ENCODE measurements at regions not wholly inside any gene's neighbourhood (a gene's known extent, or its start where the extent isn't known, plus 50 kb on each side); places are given as distances from the start of the nearest gene placed in this dataset.

DNA sequence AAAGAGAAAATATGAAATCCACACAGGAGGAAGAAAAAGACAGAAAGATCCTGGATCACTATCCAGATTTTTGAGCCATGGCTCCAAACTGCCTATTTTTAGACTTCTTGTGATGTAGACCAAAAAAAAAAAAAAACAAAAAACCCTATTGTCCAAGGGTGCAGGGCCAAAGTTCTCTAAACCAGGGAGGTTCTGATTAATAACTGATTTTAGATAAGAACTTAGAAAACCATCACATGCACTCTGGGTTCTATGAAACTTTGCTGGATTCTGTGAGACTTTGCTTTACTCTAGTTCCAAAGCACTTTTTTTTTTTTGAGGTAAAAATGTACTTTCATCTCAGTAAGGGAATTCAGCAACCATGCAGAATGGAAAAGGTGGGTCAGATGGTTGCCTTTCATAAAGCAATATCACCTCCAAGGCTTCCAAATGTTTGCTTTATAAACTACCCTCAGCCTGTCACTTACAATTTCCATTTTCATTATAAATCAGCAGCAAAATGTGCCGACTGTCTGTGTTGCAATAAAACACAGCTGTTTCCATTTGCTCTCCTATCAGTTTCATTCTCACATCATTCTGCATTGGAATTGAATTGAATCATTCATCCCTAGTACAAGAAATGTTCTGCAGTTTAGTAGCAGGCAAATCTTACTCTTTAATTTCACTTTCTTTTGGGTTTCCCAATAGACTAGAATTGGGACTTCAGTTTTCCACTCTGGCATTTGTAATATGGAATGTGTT lies 1584.3 kb upstream of the RAG2 start:
- TF ChIP-seq, protein P1, sequence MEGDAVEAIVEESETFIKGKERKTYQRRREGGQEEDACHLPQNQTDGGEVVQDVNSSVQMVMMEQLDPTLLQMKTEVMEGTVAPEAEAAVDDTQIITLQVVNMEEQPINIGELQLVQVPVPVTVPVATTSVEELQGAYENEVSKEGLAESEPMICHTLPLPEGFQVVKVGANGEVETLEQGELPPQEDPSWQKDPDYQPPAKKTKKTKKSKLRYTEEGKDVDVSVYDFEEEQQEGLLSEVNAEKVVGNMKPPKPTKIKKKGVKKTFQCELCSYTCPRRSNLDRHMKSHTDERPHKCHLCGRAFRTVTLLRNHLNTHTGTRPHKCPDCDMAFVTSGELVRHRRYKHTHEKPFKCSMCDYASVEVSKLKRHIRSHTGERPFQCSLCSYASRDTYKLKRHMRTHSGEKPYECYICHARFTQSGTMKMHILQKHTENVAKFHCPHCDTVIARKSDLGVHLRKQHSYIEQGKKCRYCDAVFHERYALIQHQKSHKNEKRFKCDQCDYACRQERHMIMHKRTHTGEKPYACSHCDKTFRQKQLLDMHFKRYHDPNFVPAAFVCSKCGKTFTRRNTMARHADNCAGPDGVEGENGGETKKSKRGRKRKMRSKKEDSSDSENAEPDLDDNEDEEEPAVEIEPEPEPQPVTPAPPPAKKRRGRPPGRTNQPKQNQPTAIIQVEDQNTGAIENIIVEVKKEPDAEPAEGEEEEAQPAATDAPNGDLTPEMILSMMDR (IDR thresholded peaks at IDR 0.05 in 8 of 11, conservative IDR thresholded peaks at IDR 0.05 in 3 of 11), result no peak
- no peak for DNase-seq

DNA sequence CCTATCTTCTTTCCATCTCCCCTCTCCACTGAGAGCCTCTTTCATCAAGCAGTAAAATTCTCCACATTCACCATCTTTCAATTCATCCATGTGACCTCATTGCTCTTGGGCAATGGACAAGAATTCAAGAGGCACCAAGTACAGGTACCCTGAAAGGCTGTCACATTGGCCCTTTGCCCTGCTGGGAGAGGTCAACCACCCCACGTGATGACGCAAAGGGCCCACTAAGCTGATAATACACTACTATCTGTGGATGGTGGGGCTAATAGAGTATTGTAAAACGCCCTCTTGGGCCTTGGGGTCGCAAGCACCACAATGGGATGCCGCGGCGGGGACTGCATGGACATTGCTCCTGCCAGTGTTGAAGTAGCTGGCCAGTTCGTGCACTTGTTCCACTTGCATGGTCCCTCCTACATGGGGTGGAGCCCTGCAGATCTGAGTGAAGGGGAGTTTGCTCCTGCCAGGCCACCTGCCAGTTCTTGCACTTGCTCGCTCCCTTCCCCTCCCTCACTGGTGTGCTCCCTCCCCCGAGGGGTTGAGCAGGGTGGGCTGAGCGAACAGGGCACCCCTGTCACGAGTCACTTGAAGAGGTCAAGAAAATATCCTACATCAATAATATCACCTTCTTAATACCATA lies 1578.8 kb upstream of the RAG2 start:
- Histone ChIP-seq H3K4me3 (no peak overlapping the region), H3K27ac (no peak overlapping the region), H3K36me3 (no peaks in the 10 kb centered on the region), H3K4me1 (no peaks in the 10 kb centered on the region), H3K27me3 (replicated peaks in 1 of 7) (no peaks in the 10 kb centered on the region), H3K9me3 (peaks cover 0 to 7% (median 2%) of the 10 kb centered on the region in 8 donors)
- 79 to 89% (median 86%) methylated on average over 6 to 12 of the region's 12 CpGs for WGBS, 5 donors
- TF ChIP-seq, protein P1 (IDR thresholded peaks at IDR 0.05 in 8 of 11, conservative IDR thresholded peaks at IDR 0.05 in 3 of 11), result no peak
- TF ChIP-seq POLR2A (IDR thresholded peaks at IDR 0.05), result no peak
- no peak for DNase-seq
- intact Hi-C loops (cut with DNase I; ENCODE audit: low total_unique reads), result no loop called here

More for the DNA sequence above, 1584.3 kb upstream of the RAG2 start:
- intact Hi-C loops (cut with DNase I; ENCODE audit: low total_unique reads), result no loop called here
- H3K4me3 ChIP-seq, result no peak overlapping the region
- H3K27me3 ChIP-seq (replicated peaks in 1 of 7), result no peaks in the 10 kb centered on the region
- no peaks in the 10 kb centered on the region for H3K36me3 ChIP-seq
- H3K9me3 ChIP-seq, result no peaks in the 10 kb centered on the region
- H3K4me1 ChIP-seq, result no peaks in the 10 kb centered on the region
- 3 to 38% (median 18%) methylated on average over 1 of the region's 1 CpG for WGBS, 5 donors
- no peak overlapping the region for H3K27ac ChIP-seq

DNA sequence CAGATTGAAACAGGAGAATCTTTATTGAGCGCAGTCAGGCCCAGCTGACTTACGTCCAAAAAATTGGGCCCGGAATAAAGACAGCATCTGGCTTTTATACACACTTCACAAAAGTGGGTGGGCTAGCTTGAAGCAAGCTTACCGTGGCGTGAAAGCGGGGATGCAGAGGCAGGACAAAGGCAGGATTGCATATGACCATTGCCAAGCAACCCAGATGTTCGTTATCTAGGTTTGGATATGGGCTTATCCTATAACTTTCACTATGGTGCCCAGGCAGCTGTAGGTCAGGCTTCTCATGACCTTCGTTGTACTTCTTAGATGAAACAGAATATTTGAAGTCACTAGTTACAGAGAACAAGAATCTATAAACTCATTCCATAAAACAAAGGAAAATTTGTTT lies 1575.6 kb upstream of the RAG2 start:
- Histone ChIP-seq H3K4me3 (no peak overlapping the region), H3K27ac (no peak overlapping the region), H3K9me3 (peaks cover 0 to 8% (median 2%) of the 10 kb centered on the region in 8 donors), H3K36me3 (no peaks in the 10 kb centered on the region), H3K4me1 (no peaks in the 10 kb centered on the region), H3K27me3 (replicated peaks in 1 of 7) (no peaks in the 10 kb centered on the region)
- TF ChIP-seq POLR2A (IDR thresholded peaks at IDR 0.05) (no peak), POLR2AphosphoS5 (IDR thresholded peaks at IDR 0.05) (no peak)
- TF ChIP-seq, protein P1 (IDR thresholded peaks at IDR 0.05 in 8 of 11, conservative IDR thresholded peaks at IDR 0.05 in 3 of 11), result no peak
- intact Hi-C loops (cut with DNase I; ENCODE audit: low total_unique reads), result no loop called here
- 79 to 90% (median 80%) methylated on average over 8 of the region's 8 CpGs for WGBS, 5 donors
- no peak for DNase-seq

DNA sequence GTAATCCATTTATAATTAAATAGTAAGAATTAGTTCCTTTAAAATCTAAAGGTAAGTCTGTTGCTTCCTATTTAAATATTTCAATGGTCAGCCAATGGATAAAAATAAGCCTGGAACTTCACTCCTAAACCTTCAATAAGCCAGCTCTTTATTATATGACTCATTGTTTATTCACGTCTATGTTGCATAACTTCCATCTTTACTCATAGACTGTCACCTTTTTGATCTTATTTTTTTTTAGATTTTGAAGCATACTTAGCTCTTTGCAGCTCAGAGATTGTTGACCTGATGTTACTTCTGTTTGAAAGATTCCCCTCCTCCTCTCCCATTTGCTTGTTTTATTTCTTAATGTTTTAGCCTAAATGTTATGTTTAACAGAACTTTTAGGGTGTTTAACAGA lies 1571.2 kb upstream of the RAG2 start:
- Histone ChIP-seq H3K4me3 (no peak overlapping the region), H3K36me3 (no peaks in the 10 kb centered on the region), H3K4me1 (no peaks in the 10 kb centered on the region), H3K27me3 (replicated peaks in 1 of 7) (no peaks in the 10 kb centered on the region), H3K27ac (no peak overlapping the region), H3K9me3 (peaks cover 0 to 12% (median 4%) of the 10 kb centered on the region in 8 donors)
- WGBS, 5 donors, result 28 to 78% (median 48%) methylated on average over 1 of the region's 1 CpG
- DNase-seq, result no peak
- TF ChIP-seq, protein P1 (IDR thresholded peaks at IDR 0.05 in 8 of 11, conservative IDR thresholded peaks at IDR 0.05 in 3 of 11), result no peak
- TF ChIP-seq POLR2A (IDR thresholded peaks at IDR 0.05) (no peak), POLR2AphosphoS5 (IDR thresholded peaks at IDR 0.05) (no peak)
- intact Hi-C loops (cut with DNase I; ENCODE audit: low total_unique reads), result no loop called here

Data from spleen (tissue), 11 donors.